ENCODE measurements at regions not wholly inside any gene's neighbourhood (a gene's known extent, or its start where the extent isn't known, plus 50 kb on each side); places are given as distances from the start of the nearest gene placed in this dataset.

DNA sequence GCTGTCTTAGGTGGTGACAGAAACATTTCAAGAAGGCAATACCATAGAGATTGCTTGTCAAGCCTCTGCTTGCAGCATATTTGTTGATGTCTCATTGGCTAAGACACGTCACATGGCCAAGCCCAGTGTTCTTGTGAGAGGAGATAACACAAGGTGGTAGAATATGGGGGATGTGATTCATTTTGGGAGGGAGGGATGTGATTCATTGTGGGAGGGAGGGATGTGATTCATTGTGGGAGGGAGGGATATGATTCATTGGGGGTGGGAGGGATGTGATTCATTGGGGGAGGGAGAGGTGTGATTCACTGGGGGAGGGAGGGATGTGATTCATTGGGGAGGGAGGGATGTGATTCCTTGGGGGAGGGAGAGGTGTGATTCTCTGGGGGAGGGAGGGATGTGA is 470.5 kb upstream of the SALL1 start:
- DNase-seq (ENCODE audit: low spot score) (no peak), FAIRE-seq (no peak)

GRCh38 chr16:51615141-51615540 is 464.1 kb upstream of the SALL1 start:
- DNase-seq (ENCODE audit: low spot score) (no peak), FAIRE-seq (no peak)

DNA sequence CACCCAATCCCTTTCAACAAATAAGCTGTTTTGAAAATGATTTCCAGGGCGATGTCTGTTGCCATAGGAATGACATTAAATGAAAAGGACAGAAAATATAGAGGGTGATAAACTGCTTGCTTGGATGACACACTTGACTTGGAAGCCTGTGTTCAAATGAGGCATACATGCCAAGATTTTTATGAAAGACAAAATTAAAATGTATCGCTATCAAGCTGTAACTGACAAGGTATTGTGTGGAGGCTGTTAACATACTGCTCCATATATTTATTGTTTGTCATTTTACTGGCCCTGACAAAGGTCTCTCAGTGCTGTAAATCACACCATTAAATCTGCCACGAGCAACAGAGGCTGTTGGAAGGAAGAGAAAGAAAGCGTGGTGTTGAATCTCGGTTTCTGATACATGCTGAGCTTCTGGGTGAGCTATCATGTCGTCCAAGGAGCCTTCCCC is 456.2 kb upstream of the SALL1 start:
- FAIRE-seq (no peak), DNase-seq (ENCODE audit: low spot score) (no peak)

GRCh38 chr16:51596247-51596646 is 445.2 kb upstream of the SALL1 start:
- DNase-seq (ENCODE audit: low spot score) = no peak
- FAIRE-seq = no peak

GRCh38 chr16:51592535-51593300 is 441.6 kb upstream of the SALL1 start:
- DNase-seq (ENCODE audit: low spot score) (no peak), FAIRE-seq (no peak)

DNA sequence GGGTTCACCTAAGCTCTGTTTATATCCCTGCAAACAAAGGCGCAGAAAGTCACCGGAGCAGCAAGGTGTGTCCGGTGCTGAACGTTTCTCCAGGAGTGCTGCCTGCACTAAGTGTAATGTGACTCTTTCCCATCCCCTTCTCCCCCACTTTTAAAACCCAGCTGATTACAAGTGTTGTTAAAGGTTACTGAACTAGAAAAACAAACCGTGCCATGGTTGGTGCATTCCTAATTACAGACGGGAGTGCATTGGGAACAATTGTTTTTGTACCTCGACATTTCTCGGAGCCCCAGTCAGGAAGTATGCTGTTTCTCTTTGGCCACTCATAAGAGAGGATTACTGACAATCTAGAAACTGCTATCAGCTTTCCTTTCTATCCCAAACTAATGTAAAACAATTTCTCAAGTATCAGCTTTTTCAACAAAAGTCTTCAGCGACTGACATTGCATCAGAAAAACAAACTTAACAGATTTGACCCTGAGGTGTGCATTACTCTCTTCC is 441.0 kb upstream of the SALL1 start:
- FAIRE-seq (no peak), DNase-seq (ENCODE audit: low spot score) (no peak)

- FAIRE-seq = no peak
- DNase-seq (ENCODE audit: low spot score) = no peak
These were observed 440.4 kb upstream of the SALL1 start for GRCh38 chr16:51591480-51591879.

GRCh38 chr16:51579652-51580360 is 428.7 kb upstream of the SALL1 start:
- DNase-seq (ENCODE audit: low spot score) (no peak), FAIRE-seq (no peak)

DNA sequence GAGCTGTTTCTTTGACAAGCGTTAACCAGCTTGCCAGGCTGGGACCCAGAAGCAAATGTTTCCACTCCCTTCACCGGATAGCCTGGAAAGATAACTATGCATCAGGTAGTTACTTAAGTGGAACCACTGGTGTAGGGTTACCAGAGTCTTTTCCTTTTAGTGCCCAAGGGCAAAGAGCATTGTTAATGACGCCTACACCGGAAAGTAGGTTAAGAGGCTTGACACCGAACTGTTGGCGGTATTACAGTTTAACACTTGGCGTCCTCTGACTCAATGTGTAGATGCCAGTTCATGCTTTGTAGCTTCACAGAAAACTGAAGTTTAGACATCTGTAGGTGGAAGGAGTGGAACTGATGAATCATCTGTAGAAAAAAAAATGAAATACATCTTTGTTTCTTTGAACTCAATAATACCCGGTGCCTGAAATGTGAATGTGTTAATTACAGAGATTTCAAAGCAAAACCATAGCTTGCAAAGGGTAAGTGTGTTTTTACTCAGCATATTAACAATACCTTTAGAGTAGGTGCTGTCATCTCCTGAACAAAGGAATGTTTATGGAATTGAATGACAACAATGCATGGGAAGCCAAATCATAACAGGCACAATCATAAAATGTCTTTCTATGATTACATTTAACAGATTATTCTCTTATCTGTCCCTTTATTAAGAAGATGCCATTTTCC is 426.7 kb upstream of the SALL1 start:
- FAIRE-seq (peak; percentile 82), DNase-seq (ENCODE audit: low spot score) (peak; percentile 69)

- FAIRE-seq (no peak), DNase-seq (ENCODE audit: low spot score) (no peak)
These were observed 425.6 kb upstream of the SALL1 start for GRCh38 chr16:51576498-51577195.

DNA sequence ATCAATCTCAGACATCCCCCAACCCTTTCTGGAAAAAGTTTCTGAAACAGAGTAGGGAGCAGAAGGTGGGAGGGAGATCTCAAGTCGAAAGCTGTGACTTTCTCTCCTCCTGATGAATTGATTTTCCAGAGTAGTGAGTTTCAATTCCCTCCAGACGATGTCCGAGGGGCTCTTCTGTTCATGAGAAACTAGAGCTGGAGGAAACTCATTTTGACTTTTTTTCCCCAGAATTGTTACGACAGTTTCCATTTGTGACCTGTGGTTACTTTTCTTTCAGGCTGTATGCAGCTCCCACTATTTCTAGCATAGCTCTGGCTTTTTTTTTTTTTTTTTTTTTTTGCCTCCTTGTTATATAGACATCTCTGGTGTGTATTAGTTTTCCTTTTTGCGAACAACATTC is 422.1 kb upstream of the SALL1 start:
- FAIRE-seq = no peak
- DNase-seq (ENCODE audit: low spot score) = no peak

GRCh38 chr16:51569203-51569931 is 418.3 kb upstream of the SALL1 start:
- no peak for FAIRE-seq
- DNase-seq (ENCODE audit: low spot score) = no peak

DNA sequence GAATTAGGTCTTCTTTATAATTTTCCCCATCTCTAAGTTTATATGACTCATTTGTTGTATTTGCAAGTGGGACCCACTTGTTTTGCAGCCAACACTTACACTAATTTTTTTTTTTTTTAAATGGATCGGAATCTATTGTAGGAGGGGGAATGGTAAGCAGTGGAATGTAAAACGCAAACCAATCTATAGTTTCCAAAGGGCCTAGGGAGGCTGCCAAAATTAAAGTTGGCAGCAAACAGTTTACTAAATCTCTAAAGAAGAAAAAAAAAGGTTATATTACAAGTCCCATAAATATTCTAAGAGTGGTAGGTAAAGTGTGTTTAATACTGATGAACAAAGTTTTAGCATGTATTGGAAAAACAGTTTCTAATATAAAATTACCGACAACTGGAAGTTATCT is 416.8 kb upstream of the SALL1 start:
- no peak for DNase-seq (ENCODE audit: low spot score)
- no peak for FAIRE-seq

GRCh38 chr16:51565184-51565583 is 414.1 kb upstream of the SALL1 start:
- FAIRE-seq (no peak), DNase-seq (ENCODE audit: low spot score) (no peak)

- FAIRE-seq (no peak), DNase-seq (ENCODE audit: low spot score) (no peak)
These were observed 411.8 kb upstream of the SALL1 start for GRCh38 chr16:51562891-51563290.

- FAIRE-seq (no peak), DNase-seq (ENCODE audit: low spot score) (no peak)
These were observed 408.8 kb upstream of the SALL1 start for GRCh38 chr16:51559901-51560300.

GRCh38 chr16:51557670-51558069 is 406.6 kb upstream of the SALL1 start:
- DNase-seq (ENCODE audit: low spot score) (no peak), FAIRE-seq (no peak)

DNA sequence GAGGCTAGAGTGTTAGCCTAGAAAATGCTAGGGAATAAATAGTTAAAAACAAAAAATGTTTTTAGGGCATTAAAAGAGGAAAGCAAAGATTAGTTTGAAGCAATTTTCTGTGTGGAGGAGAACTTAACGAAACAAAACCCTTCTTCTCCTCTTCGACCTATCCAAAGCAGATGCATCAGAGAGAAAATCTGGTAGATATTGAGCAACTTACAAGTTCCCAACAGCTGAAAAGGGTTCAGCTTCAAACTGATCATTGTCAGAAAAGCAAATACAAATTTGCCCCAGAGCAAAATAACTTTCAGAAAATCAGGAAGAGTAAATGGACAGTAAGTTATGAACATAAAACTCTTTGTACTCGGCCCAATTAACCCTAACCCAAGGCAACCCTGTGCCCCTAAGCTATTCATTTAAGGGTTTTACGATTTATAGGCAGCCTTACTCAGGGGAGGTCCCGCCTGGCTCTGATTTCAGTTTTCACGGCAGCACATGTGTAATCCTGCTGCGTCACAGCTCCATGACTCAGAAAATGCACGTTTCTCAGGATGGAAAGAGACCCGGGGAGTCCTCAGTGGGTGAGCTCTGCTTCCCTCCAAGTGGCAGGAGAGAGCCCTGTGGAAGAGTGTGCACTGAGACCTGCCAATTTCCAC is 405.7 kb upstream of the SALL1 start:
- no peak for FAIRE-seq
- peak; percentile 50 for DNase-seq (ENCODE audit: low spot score)

DNA sequence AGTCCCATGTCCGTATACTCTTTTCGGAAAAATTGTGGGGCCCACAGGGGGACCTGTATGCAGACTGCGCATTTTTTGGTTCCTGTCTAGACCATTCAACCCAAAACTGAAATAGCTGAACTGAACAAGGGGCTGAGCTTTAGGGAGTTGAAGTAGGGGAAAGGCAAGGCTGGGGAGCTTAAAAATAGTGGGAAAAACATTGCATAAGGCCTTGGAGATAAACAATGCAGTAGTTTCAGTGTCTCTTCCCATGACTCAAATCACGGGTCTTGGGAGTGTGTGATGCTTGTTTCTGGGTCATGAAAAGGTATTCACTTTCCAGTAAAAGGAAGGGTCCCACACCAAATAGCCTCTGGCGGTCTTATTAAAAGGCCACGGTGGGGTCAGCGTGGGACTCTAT is 402.8 kb upstream of the SALL1 start:
- FAIRE-seq = no peak

DNA sequence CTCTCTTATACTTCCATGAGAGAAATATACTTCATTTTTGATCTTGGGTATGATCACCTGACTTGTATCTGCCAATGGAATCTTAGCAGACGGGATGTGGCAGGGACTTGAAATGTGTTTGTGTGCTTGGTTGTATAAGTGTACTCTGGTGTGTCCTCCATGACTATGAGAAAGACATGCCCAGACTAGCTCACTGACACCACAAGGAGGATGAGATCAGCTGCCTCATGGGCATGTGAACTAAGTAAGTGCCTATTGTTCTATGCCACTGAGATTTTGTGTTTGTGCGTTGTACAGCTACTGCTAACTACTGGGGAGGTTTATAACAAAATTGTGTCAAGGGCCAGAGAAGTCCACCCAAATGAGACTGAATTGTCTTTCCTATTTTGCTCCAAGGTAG is 402.2 kb upstream of the SALL1 start:
- FAIRE-seq = no peak
- no peak for DNase-seq (ENCODE audit: low spot score)

More for the DNA sequence above, 402.8 kb upstream of the SALL1 start:
- DNase-seq (ENCODE audit: low spot score) = no peak
